A673 (cell line): ENCODE measurements at regions not wholly inside any gene's neighbourhood (a gene's known extent, or its start where the extent isn't known, plus 50 kb on each side); places are given as distances from the start of the nearest gene placed in this dataset.

ENCODE experiments used
- BruUV-seq: library from RNA; stranded (reverse); fragments of 400-500 nt; replicated peaks from 2 replicates; lab custom pipeline; 2021; lab: Mats Ljungman, UMichigan
- CTCF ChIA-PET: fragments of 300-600 bp; sonication (Branson Sonifier 250); formaldehyde crosslinking; loops from one replicate; lab custom pipeline; 2022; ENCODE audit warnings: antibody characterized with exemption; lab: Charles Lee
- POLR2A ChIA-PET: fragments of 300-600 bp; sonication (Branson Sonifier 250); formaldehyde crosslinking; loops from one replicate; lab custom pipeline; 2022; ENCODE audit warnings: antibody characterized with exemption; ENCODE audit not compliant: low non-redundant PET; lab: Charles Lee
- DNase-seq: peaks from one replicate; pipeline ENCODE4 v3.0.0-alpha.2; 2015; ENCODE audit warnings: low spot score
- H3K27ac ChIP-seq: fragments of 200-600 bp; sonication (generic); 2 replicates; pipeline ENCODE4 v1.5.1; 2016; ENCODE audit warnings: mixed run types, low read depth, mild to moderate bottlenecking, mixed read lengths, antibody characterized with exemption, low read length; ENCODE audit not compliant: poor library complexity, severe bottlenecking
- H3K27me3 ChIP-seq: fragments of 200-600 bp; sonication (generic); replicated peaks from 2 replicates; pipeline ENCODE4 v1.6.1; 2017; ENCODE audit warnings: mixed run types, low read depth, mild to moderate bottlenecking, mixed read lengths, antibody characterized with exemption, low read length; ENCODE audit not compliant: insufficient read depth, poor library complexity
- H3K36me3 ChIP-seq: fragments of 200-600 bp; sonication (generic); 2 replicates; pipeline ENCODE4 v1.6.1; 2016; ENCODE audit warnings: mixed run types, mild to moderate bottlenecking, mixed read lengths, antibody characterized with exemption, low read length; ENCODE audit not compliant: insufficient read depth, poor library complexity, severe bottlenecking
- H3K4me1 ChIP-seq: fragments of 200-600 bp; sonication (generic); 2 replicates; pipeline ENCODE4 v1.6.1; 2017; ENCODE audit warnings: mixed run types, mild to moderate bottlenecking, mixed read lengths, antibody characterized with exemption, low read length; ENCODE audit not compliant: insufficient read depth, poor library complexity, severe bottlenecking
- H3K4me3 ChIP-seq: fragments of 200-600 bp; sonication (generic); 2 replicates; pipeline ENCODE4 v1.5.1; 2016; ENCODE audit warnings: low read depth, mixed run types, mild to moderate bottlenecking, mixed read lengths, low read length; ENCODE audit not compliant: poor library complexity, severe bottlenecking
- H3K9me3 ChIP-seq: fragments of 200-600 bp; sonication (generic); 2 replicates; pipeline ENCODE4 v1.6.1; 2016; ENCODE audit warnings: mixed run types, low read depth, mild to moderate bottlenecking, mixed read lengths, antibody characterized with exemption, low read length; ENCODE audit not compliant: poor library complexity, severe bottlenecking
- EZH2 ChIP-seq: fragments of 200-600 bp; sonication (generic); IDR thresholded peaks from 2 replicates; pipeline ENCODE4 v1.6.1; 2017; ENCODE audit warnings: borderline replicate concordance, low read depth, mild to moderate bottlenecking, mixed read lengths, antibody characterized with exemption, low read length; ENCODE audit not compliant: poor library complexity, severe bottlenecking
- intact Hi-C: fragments of 100-400 bp; cut with micrococcal nuclease; formaldehyde crosslinking; loops from one replicate; pipeline ENCODE4 v1.10.0; 2022; ENCODE audit not compliant: unreplicated experiment
- TF ChIP-seq, protein P1 (sequence below): fragments of 300-800, 200-600 bp; sonication (generic); conservative IDR thresholded peaks from 2 replicates; pipeline ENCODE4 v1.5.1; 2017; ENCODE audit warnings: low read depth, mild to moderate bottlenecking, antibody characterized with exemption, low read length, moderate library complexity, mixed read lengths

DNA sequence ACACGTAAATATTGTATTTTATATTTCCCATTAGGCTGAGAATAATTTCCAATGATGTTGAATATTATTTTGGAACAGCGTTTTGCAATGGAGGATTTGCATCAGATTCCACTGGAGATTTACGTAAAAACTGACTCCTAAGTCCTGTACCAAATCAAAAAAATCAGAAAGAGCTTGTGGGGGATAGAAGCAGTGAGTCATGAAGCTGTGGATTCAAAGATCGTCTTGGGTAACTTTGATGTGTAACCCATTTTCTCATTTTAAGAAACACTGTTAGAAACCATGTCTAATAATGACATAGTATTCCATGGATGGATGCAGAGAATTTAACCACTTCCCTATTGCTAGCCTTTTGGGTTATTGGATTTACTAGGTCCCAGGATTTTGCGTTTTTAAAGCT, 158.6 kb downstream of the INHBA start:
- no peaks in the 10 kb centered on the region for H3K27me3 ChIP-seq
- no peak for DNase-seq
- no peak for TF ChIP-seq EZH2
- TF ChIP-seq, protein P1, sequence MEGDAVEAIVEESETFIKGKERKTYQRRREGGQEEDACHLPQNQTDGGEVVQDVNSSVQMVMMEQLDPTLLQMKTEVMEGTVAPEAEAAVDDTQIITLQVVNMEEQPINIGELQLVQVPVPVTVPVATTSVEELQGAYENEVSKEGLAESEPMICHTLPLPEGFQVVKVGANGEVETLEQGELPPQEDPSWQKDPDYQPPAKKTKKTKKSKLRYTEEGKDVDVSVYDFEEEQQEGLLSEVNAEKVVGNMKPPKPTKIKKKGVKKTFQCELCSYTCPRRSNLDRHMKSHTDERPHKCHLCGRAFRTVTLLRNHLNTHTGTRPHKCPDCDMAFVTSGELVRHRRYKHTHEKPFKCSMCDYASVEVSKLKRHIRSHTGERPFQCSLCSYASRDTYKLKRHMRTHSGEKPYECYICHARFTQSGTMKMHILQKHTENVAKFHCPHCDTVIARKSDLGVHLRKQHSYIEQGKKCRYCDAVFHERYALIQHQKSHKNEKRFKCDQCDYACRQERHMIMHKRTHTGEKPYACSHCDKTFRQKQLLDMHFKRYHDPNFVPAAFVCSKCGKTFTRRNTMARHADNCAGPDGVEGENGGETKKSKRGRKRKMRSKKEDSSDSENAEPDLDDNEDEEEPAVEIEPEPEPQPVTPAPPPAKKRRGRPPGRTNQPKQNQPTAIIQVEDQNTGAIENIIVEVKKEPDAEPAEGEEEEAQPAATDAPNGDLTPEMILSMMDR, result no peak
- H3K9me3 ChIP-seq, result no peaks in the 10 kb centered on the region
- no peaks in the 10 kb centered on the region for H3K36me3 ChIP-seq
- CTCF ChIA-PET, result no interaction called here
- H3K4me3 ChIP-seq, result no peak overlapping the region
- no peak overlapping the region for H3K27ac ChIP-seq
- no TSS peak for BruUV-seq
- no peaks in the 10 kb centered on the region for H3K4me1 ChIP-seq
- POLR2A ChIA-PET, result no interaction called here
- intact Hi-C loops, result no loop called here

DNA sequence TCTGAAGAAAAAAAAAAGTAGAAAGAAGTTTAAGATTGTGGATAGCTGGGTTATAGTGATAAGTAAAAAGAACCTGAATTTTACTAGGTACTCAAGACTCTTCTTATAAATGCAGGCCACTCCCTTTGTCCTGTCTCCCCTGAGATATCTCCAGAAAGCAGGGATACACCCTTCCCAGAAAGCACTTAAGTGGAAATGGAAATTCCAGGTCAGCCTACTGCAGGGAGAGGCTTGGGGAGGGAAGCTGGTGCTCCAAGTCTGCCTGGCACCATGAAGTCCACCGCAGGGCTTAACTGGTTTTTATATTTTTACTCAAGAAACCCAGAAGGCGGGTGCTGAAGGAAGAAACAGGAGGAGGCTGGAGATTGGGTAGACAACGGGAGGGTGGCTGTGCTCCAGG, 162.3 kb downstream of the INHBA start:
- TF ChIP-seq, protein P1, result no peak
- no peak for TF ChIP-seq EZH2

DNA sequence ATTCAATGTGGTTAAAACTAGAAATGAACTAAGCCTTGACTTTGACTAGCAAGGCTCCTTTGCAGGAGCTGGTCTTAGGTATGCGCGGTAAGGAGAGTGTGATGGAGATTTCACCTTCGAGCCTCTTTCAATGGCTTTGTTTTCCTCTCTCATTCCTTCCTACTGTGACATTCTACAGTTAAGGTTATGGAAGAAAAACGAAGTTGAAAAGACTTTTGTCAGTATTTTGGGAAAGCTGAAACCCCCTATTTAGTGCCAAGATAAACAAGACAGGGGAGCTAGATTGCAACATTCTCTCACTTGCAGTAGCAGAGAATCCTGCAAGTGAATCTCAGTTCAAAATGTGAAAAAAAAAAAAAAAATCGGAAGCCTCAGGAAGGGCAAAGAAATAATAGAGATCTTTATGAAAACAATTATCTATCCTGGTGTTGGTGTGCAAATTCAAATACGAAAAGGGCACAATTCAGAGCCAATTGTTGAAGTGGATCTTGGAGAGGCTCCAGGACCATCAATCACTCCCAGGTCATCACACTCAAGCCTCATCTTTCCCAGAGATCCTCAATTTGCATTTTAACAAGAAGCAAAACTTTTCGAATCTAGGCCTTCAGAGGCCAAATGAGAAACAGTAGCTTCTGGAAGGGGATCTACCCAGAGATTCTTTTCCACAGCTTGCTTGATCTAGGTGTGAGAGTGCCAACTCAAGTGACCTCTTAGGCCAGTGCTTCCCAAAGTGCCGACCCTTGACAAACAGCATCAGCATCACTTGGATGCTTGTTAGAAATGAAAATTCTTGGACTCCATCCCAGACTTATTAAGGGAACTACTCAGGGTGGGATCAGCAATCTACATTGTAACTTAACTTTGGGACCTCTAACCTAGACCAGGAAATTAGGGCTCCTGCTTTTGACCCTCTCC, 163.8 kb downstream of the INHBA start:
- no peak overlapping the region for H3K4me3 ChIP-seq
- TF ChIP-seq, protein P1, result no peak
- TF ChIP-seq EZH2, result no peak
- no TSS peak for BruUV-seq
- H3K9me3 ChIP-seq, result no peaks in the 10 kb centered on the region
- ChIA-PET CTCF (no interaction called here), POLR2A (no interaction called here)
- H3K27me3 ChIP-seq, result no peaks in the 10 kb centered on the region
- no peak overlapping the region for H3K27ac ChIP-seq
- no peaks in the 10 kb centered on the region for H3K36me3 ChIP-seq
- no peak for DNase-seq
- no peaks in the 10 kb centered on the region for H3K4me1 ChIP-seq
- intact Hi-C loops, result no loop called here

More for the DNA sequence above, 162.3 kb downstream of the INHBA start:
- POLR2A ChIA-PET, result no interaction called here
- BruUV-seq, result no TSS peak
- H3K27ac ChIP-seq, result no peak overlapping the region
- no peaks in the 10 kb centered on the region for H3K9me3 ChIP-seq
- no peaks in the 10 kb centered on the region for H3K27me3 ChIP-seq
- no peaks in the 10 kb centered on the region for H3K4me1 ChIP-seq
- no peaks in the 10 kb centered on the region for H3K36me3 ChIP-seq
- intact Hi-C loops, result no loop called here
- DNase-seq, result no peak
- H3K4me3 ChIP-seq, result no peak overlapping the region
- CTCF ChIA-PET, result no interaction called here
